MM.1S (cell line): ENCODE measurements at regions not wholly inside any gene's neighbourhood (a gene's known extent, or its start where the extent isn't known, plus 50 kb on each side); places are given as distances from the start of the nearest gene placed in this dataset.

Experiments
- CTCF ChIP-seq: fragments of 300-600 bp; sonication (generic); IDR thresholded peaks from 2 replicates; pipeline ENCODE4 v1.5.1; 2016; ENCODE audit warnings: antibody characterized with exemption, low read length, mixed read lengths
- EZH2 ChIP-seq: fragments of 300-600 bp; sonication (generic); optimal IDR thresholded peaks from 2 replicates; pipeline ENCODE3; 2017; ENCODE audit warnings: low read depth, mild to moderate bottlenecking, antibody characterized with exemption, low read length, mixed read lengths

GRCh38 chr6:2388554-2389324 is 143.3 kb upstream of the GMDS start:
- no peak for TF ChIP-seq CTCF
- no peak for TF ChIP-seq EZH2
